HCT116 (cell line): ENCODE measurements at regions not wholly inside any gene's neighbourhood (a gene's known extent, or its start where the extent isn't known, plus 50 kb on each side); places are given as distances from the start of the nearest gene placed in this dataset.

ENCODE experiments used
- TCF7L2 ChIP-seq: IDR thresholded peaks from 2 replicates; pipeline ENCODE4 v1.7.0; 2011; ENCODE audit warnings: borderline replicate concordance, inconsistent platforms; ENCODE audit not compliant: insufficient read depth, insufficient read length; ENCODE audit errors: extremely low read depth
- YY1 ChIP-seq: IDR thresholded peaks from 2 replicates; pipeline ENCODE4 v1.6.1; 2011; ENCODE audit warnings: low read length, low read depth, moderate library complexity, mild to moderate bottlenecking; ENCODE audit not compliant: insufficient replicate concordance; ENCODE audit errors: extremely low read depth
- TF ChIP-seq, protein P1 (sequence below), 3 experiments: fragments of 200-600 bp in 1 of 3; sonication (generic) in 1 of 3; IDR thresholded peaks in 2 of 3; conservative IDR thresholded peaks in 1 of 3; 2 replicates each; pipeline ENCODE4 v1.5.1; 2012 to 2017; ENCODE audit warnings: low read depth in 2 of 3, low read length in 2 of 3, antibody characterized with exemption in 1 of 3, borderline replicate concordance in 1 of 3, control low read depth in 1 of 3, mild to moderate bottlenecking in 1 of 3, mixed read lengths in 1 of 3, mixed run types in 1 of 3, moderate library complexity in 1 of 3; ENCODE audit not compliant: insufficient read depth in 1 of 3

DNA sequence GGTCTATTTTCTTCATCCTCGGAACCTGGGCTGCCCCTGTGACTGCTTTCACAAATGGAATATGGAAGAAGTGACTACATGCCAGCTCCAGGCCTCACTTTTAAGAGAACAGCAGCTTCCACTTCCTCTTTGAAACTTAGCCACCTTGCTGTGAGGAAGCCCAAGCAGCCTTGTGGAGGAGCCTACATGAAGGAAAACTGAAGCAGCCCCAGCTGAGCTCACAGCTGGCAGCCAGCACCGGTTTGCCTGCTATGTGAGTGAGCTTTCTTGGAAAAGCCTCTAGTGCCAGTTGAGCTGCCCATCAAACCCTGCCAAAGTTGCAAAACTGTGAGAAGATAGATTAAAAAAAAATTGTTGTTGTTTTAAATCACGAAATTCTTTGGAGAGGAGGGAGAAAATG is 498.0 kb upstream of the PROK2 start:
- TF ChIP-seq, protein P1, sequence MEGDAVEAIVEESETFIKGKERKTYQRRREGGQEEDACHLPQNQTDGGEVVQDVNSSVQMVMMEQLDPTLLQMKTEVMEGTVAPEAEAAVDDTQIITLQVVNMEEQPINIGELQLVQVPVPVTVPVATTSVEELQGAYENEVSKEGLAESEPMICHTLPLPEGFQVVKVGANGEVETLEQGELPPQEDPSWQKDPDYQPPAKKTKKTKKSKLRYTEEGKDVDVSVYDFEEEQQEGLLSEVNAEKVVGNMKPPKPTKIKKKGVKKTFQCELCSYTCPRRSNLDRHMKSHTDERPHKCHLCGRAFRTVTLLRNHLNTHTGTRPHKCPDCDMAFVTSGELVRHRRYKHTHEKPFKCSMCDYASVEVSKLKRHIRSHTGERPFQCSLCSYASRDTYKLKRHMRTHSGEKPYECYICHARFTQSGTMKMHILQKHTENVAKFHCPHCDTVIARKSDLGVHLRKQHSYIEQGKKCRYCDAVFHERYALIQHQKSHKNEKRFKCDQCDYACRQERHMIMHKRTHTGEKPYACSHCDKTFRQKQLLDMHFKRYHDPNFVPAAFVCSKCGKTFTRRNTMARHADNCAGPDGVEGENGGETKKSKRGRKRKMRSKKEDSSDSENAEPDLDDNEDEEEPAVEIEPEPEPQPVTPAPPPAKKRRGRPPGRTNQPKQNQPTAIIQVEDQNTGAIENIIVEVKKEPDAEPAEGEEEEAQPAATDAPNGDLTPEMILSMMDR (IDR thresholded peaks at IDR 0.05 in 2 of 3, conservative IDR thresholded peaks at IDR 0.05 in 1 of 3; ENCODE audit: borderline replicate concordance in 1 of 3, insufficient read depth in 1 of 3, low read depth in 2 of 3, low read length in 2 of 3): no peak
- TF ChIP-seq YY1 (no peak), TCF7L2 (no peak)
